H9 (cell line): ENCODE measurements at regions not wholly inside any gene's neighbourhood (a gene's known extent, or its start where the extent isn't known, plus 50 kb on each side); places are given as distances from the start of the nearest gene placed in this dataset.

Experiments used
- DNase-seq: peaks from one replicate; pipeline ENCODE4 v3.0.0-alpha.2; 2017
- H2AFZ ChIP-seq: one replicate; pipeline ENCODE4 v1.6.1; 2013; ENCODE audit warnings: mild to moderate bottlenecking, low read length, control low read depth, moderate library complexity
- H2AK5ac ChIP-seq: 2 replicates; pipeline ENCODE4 v1.6.1; 2013; ENCODE audit warnings: low read length, control low read depth, mixed read lengths; ENCODE audit not compliant: insufficient read length
- H2BK120ac ChIP-seq: one replicate; pipeline ENCODE4 v1.6.1; 2013; ENCODE audit warnings: low read depth, mild to moderate bottlenecking, low read length, control low read depth, inconsistent platforms; ENCODE audit not compliant: poor library complexity, severe bottlenecking
- H2BK12ac ChIP-seq: 2 replicates; pipeline ENCODE4 v1.6.1; 2013; ENCODE audit warnings: low read length, control low read depth, mixed read lengths, low read depth; ENCODE audit not compliant: insufficient read length
- H2BK15ac ChIP-seq: 2 replicates; pipeline ENCODE4 v1.6.1; 2013; ENCODE audit warnings: low read depth, low read length, control low read depth
- H2BK20ac ChIP-seq: one replicate; pipeline ENCODE4 v1.6.1; 2013; ENCODE audit warnings: low read depth, mild to moderate bottlenecking, low read length, control low read depth, inconsistent platforms; ENCODE audit not compliant: poor library complexity, severe bottlenecking
- H2BK5ac ChIP-seq: 2 replicates; pipeline ENCODE4 v1.6.1; 2013; ENCODE audit warnings: low read length, control low read depth, mixed read lengths; ENCODE audit not compliant: insufficient read length
- H3K14ac ChIP-seq: 2 replicates; pipeline ENCODE4 v1.6.1; 2013; ENCODE audit warnings: low read length, control low read depth; ENCODE audit not compliant: insufficient read depth
- H3K18ac ChIP-seq: 2 replicates; pipeline ENCODE4 v1.6.1; 2013; ENCODE audit warnings: low read depth, mild to moderate bottlenecking, mixed read lengths, low read length, control low read depth; ENCODE audit not compliant: insufficient read length
- H3K23ac ChIP-seq: 2 replicates; pipeline ENCODE4 v1.6.1; 2013; ENCODE audit warnings: low read length, control low read depth, mixed read lengths, low read depth; ENCODE audit not compliant: insufficient read length
- H3K23me2 ChIP-seq: 2 replicates; pipeline ENCODE4 v1.6.1; 2013; ENCODE audit warnings: low read depth, mild to moderate bottlenecking, mixed read lengths, low read length, control low read depth; ENCODE audit not compliant: insufficient read length, poor library complexity, severe bottlenecking
- H3K27ac ChIP-seq: 2 replicates; pipeline ENCODE4 v1.5.1; 2013; ENCODE audit warnings: low read length, control low read depth, mixed read lengths, low read depth; ENCODE audit not compliant: insufficient read length
- H3K27me3 ChIP-seq: 2 replicates; pipeline ENCODE4 v1.6.1; 2013; ENCODE audit warnings: low read length, control low read depth, inconsistent platforms; ENCODE audit not compliant: insufficient read depth
- H3K4ac ChIP-seq: 2 replicates; pipeline ENCODE4 v1.6.1; 2013; ENCODE audit warnings: low read depth, mild to moderate bottlenecking, control low read depth, inconsistent platforms, low read length, moderate library complexity
- H3K4me1 ChIP-seq: 2 replicates; pipeline ENCODE4 v1.6.1; 2013; ENCODE audit warnings: low read length, control low read depth, inconsistent platforms; ENCODE audit not compliant: insufficient read depth
- H3K4me2 ChIP-seq: 2 replicates; pipeline ENCODE4 v1.6.1; 2013; ENCODE audit warnings: low read length, control low read depth, mixed read lengths; ENCODE audit not compliant: insufficient read length, insufficient read depth
- H3K56ac ChIP-seq: 2 replicates; pipeline ENCODE4 v1.6.1; 2013; ENCODE audit warnings: low read depth, mild to moderate bottlenecking, mixed read lengths, low read length, control low read depth; ENCODE audit not compliant: insufficient read length
- H3K79me1 ChIP-seq: 2 replicates; pipeline ENCODE4 v1.6.1; 2013; ENCODE audit warnings: low read depth, mild to moderate bottlenecking, moderate library complexity, low read length, control low read depth, inconsistent platforms; ENCODE audit not compliant: insufficient read depth, poor library complexity, severe bottlenecking
- H3K79me2 ChIP-seq: 2 replicates; pipeline ENCODE4 v1.6.1; 2013; ENCODE audit warnings: low read length, control low read depth, inconsistent platforms; ENCODE audit not compliant: insufficient read depth
- H3K9ac ChIP-seq: 2 replicates; pipeline ENCODE4 v1.6.1; 2013; ENCODE audit warnings: low read length, control low read depth, mixed read lengths; ENCODE audit not compliant: insufficient read length; ENCODE audit errors: extremely low read depth
- H3K9me3 ChIP-seq: one replicate; pipeline ENCODE4 v1.6.1; 2013; ENCODE audit warnings: low read depth, low read length, inconsistent platforms; ENCODE audit not compliant: control insufficient read depth
- H3T11ph ChIP-seq: one replicate; pipeline ENCODE4 v1.6.1; 2013; ENCODE audit warnings: mild to moderate bottlenecking, low read length, control low read depth, inconsistent platforms
- H4K20me1 ChIP-seq: one replicate; pipeline ENCODE4 v1.6.1; 2013; ENCODE audit not compliant: control insufficient read depth, insufficient read length, insufficient read depth
- H4K5ac ChIP-seq: 2 replicates; pipeline ENCODE4 v1.6.1; 2013; ENCODE audit warnings: low read depth, mild to moderate bottlenecking, mixed read lengths, low read length, control low read depth; ENCODE audit not compliant: insufficient read length
- H4K8ac ChIP-seq: replicated peaks from 2 replicates; pipeline ENCODE4 v1.6.1; 2013; ENCODE audit warnings: low read length, control low read depth, mixed read lengths, low read depth; ENCODE audit not compliant: insufficient read length
- H4K91ac ChIP-seq: 2 replicates; pipeline ENCODE4 v1.6.1; 2013; ENCODE audit warnings: low read depth, mild to moderate bottlenecking, moderate library complexity, mixed read lengths, low read length, control low read depth; ENCODE audit not compliant: insufficient read length
- H3K27ac Mint-ChIP-seq, 3 experiments: 2 replicates in 2 of 3; 3 replicates in 1 of 3; pipeline ENCODE4 v1.8.0; 2020 to 2021; ENCODE audit warnings: mixed read lengths in 3 of 3, mild to moderate bottlenecking in 1 of 3, moderate library complexity in 1 of 3
- H3K27me3 Mint-ChIP-seq: 2 replicates; pipeline ENCODE4 v1.8.0; 2021; ENCODE audit warnings: low read depth, mild to moderate bottlenecking, moderate library complexity, mixed read lengths
- H3K36me3 Mint-ChIP-seq, 3 experiments: 2 replicates in 2 of 3; 3 replicates in 1 of 3; pipeline ENCODE4 v1.8.0; 2020 to 2021; ENCODE audit warnings: low read depth in 3 of 3, mixed read lengths in 3 of 3; ENCODE audit not compliant: insufficient read depth in 1 of 3
- H3K4me1 Mint-ChIP-seq, 2 experiments: 2 replicates each; pipeline ENCODE4 v1.8.0; 2020; ENCODE audit warnings: mixed read lengths in 2 of 2
- H3K4me3 Mint-ChIP-seq, 2 experiments: 2 replicates in 1 of 2; 3 replicates in 1 of 2; pipeline ENCODE4 v1.8.0; 2020 to 2021; ENCODE audit warnings: mild to moderate bottlenecking in 2 of 2, mixed read lengths in 2 of 2, moderate library complexity in 1 of 2
- H3K9me3 Mint-ChIP-seq, 2 experiments: 2 replicates in 1 of 2; 3 replicates in 1 of 2; pipeline ENCODE4 v1.8.0; 2020; ENCODE audit warnings: mild to moderate bottlenecking in 2 of 2, mixed read lengths in 2 of 2, moderate library complexity in 1 of 2
- TF ChIP-seq, protein P1 (sequence below): fragments of 200-600 bp; sonication (generic); conservative IDR thresholded peaks from 3 replicates; pipeline ENCODE4 v1.8.0; 2021; ENCODE audit warnings: antibody characterized with exemption, mild to moderate bottlenecking

DNA sequence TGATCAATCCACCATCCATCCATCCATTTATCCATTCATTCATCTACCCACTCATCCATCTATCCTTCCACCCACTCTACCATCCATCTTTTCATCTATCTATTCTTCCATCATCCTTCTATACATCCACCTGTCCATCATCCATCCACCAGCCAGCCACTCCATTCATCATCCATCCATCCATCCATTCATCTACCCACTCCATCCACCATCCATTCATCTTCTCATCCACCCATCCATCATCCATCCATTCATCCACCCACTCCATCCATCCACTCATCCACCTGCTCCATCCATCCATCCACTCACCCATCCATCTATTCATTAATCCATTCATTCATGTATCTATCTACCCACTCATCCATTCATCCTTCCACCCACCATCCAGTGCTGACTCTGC, 127.9 kb upstream of the TMPRSS2 start:
- H3K14ac ChIP-seq, result no peak overlapping the region
- peaks cover 0 to 12% of the 10 kb centered on the region in 2 experiments; a peak in 3 of 4 replicates for H3K4me1 Mint-ChIP-seq
- H3K36me3 Mint-ChIP-seq, result no peaks in the 10 kb centered on the region; a peak in 2 of 7 replicates
- no peak overlapping the region for H2AK5ac ChIP-seq
- H3K27ac ChIP-seq, result no peak overlapping the region
- TF ChIP-seq, protein P1, sequence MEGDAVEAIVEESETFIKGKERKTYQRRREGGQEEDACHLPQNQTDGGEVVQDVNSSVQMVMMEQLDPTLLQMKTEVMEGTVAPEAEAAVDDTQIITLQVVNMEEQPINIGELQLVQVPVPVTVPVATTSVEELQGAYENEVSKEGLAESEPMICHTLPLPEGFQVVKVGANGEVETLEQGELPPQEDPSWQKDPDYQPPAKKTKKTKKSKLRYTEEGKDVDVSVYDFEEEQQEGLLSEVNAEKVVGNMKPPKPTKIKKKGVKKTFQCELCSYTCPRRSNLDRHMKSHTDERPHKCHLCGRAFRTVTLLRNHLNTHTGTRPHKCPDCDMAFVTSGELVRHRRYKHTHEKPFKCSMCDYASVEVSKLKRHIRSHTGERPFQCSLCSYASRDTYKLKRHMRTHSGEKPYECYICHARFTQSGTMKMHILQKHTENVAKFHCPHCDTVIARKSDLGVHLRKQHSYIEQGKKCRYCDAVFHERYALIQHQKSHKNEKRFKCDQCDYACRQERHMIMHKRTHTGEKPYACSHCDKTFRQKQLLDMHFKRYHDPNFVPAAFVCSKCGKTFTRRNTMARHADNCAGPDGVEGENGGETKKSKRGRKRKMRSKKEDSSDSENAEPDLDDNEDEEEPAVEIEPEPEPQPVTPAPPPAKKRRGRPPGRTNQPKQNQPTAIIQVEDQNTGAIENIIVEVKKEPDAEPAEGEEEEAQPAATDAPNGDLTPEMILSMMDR, result no peak
- H4K8ac ChIP-seq, result no peak overlapping the region
- H2BK12ac ChIP-seq, result no peak overlapping the region
- H3K56ac ChIP-seq, result no peak overlapping the region
- peaks cover 5% of the 10 kb centered on the region for H3K27me3 Mint-ChIP-seq
- H3K4me1 ChIP-seq, result no peaks in the 10 kb centered on the region
- no peak overlapping the region for H3K4ac ChIP-seq
- no peaks in the 10 kb centered on the region for H4K20me1 ChIP-seq
- no peak overlapping the region for H3T11ph ChIP-seq
- DNase-seq, result no peak
- H3K4me2 ChIP-seq, result no peak overlapping the region
- H3K79me1 ChIP-seq, result no peaks in the 10 kb centered on the region
- no peaks in the 10 kb centered on the region for H3K79me2 ChIP-seq
- H2BK20ac ChIP-seq, result no peak overlapping the region
- H4K5ac ChIP-seq, result no peak overlapping the region
- no peaks in the 10 kb centered on the region for H3K27me3 ChIP-seq
- no peaks in the 10 kb centered on the region for H3K9me3 ChIP-seq
- no peak overlapping the region for H2BK5ac ChIP-seq
- H4K91ac ChIP-seq, result no peak overlapping the region
- no peak overlapping the region for H3K9ac ChIP-seq
- no peak overlapping the region for H3K18ac ChIP-seq
- H3K9me3 Mint-ChIP-seq, result peaks cover 0 to 8% of the 10 kb centered on the region in 2 experiments; a peak in 3 of 5 replicates
- no peak overlapping the region for H3K4me3 Mint-ChIP-seq
- no peak overlapping the region for H2BK120ac ChIP-seq
- no peak overlapping the region for H3K27ac Mint-ChIP-seq
- no peaks in the 10 kb centered on the region for H3K23me2 ChIP-seq
- no peak overlapping the region for H2BK15ac ChIP-seq
- no peak overlapping the region for H3K23ac ChIP-seq
- H2AFZ ChIP-seq, result no peak overlapping the region
